Smooth muscle cell (in vitro differentiated cells): ENCODE measurements at regions not wholly inside any gene's neighbourhood (a gene's known extent, or its start where the extent isn't known, plus 50 kb on each side); places are given as distances from the start of the nearest gene placed in this dataset.

Experiments
- DNase-seq: peaks from one replicate; lab custom pipeline; 2025; ENCODE audit not compliant: unreplicated experiment; lab: John Stamatoyannopoulos, UW
- H2AFZ ChIP-seq: fragments of 200-600 bp; sonication (generic); 2 replicates; pipeline ENCODE4 v1.6.0; 2016; ENCODE audit warnings: antibody characterized with exemption, low read depth, mild to moderate bottlenecking
- H3F3A ChIP-seq: fragments of 200-600 bp; sonication (generic); 2 replicates; pipeline ENCODE4 v1.6.0; 2017; ENCODE audit warnings: antibody characterized with exemption, low read depth
- H3K27ac ChIP-seq: fragments of 200-600 bp; sonication (generic); 2 replicates; pipeline ENCODE4 v1.5.1; 2016; ENCODE audit warnings: low read depth, mild to moderate bottlenecking
- H3K27me3 ChIP-seq: fragments of 200-600 bp; sonication (generic); 2 replicates; pipeline ENCODE4 v1.6.1; 2016; ENCODE audit warnings: low read depth, mild to moderate bottlenecking
- H3K36me3 ChIP-seq: fragments of 200-600 bp; sonication (generic); 2 replicates; pipeline ENCODE4 v1.5.1; 2016; ENCODE audit warnings: low read depth
- H3K4me1 ChIP-seq: fragments of 200-600 bp; sonication (generic); 2 replicates; pipeline ENCODE4 v1.5.1; 2016; ENCODE audit warnings: low read depth
- H3K4me2 ChIP-seq: fragments of 200-600 bp; sonication (generic); 2 replicates; pipeline ENCODE4 v1.6.0; 2016; ENCODE audit warnings: mild to moderate bottlenecking
- H3K4me3 ChIP-seq: fragments of 200-600 bp; sonication (generic); 2 replicates; pipeline ENCODE4 v1.5.1; 2016; ENCODE audit warnings: mild to moderate bottlenecking
- H3K79me2 ChIP-seq: fragments of 200-600 bp; sonication (generic); 2 replicates; pipeline ENCODE4 v1.6.0; 2016; ENCODE audit warnings: low read depth, mild to moderate bottlenecking
- H3K9ac ChIP-seq: fragments of 200-600 bp; sonication (generic); 2 replicates; pipeline ENCODE4 v1.6.0; 2016; ENCODE audit warnings: low read depth
- H3K9me3 ChIP-seq: fragments of 200-600 bp; sonication (generic); replicated peaks from 2 replicates; pipeline ENCODE4 v1.5.1; 2016; ENCODE audit warnings: low read depth
- H4K20me1 ChIP-seq: fragments of 200-600 bp; sonication (generic); 2 replicates; pipeline ENCODE4 v1.6.0; 2016; ENCODE audit warnings: low read depth
- CTCF ChIP-seq: fragments of 200-600 bp; sonication (generic); IDR thresholded peaks from 2 replicates; pipeline ENCODE4 v1.5.1; 2017; ENCODE audit warnings: borderline replicate concordance, mild to moderate bottlenecking, antibody characterized with exemption; ENCODE audit not compliant: insufficient read depth, poor library complexity, severe bottlenecking
- WGBS: methylation state at CpG from one replicate; pipeline ENCODE4 v1.1.7; 2016; ENCODE audit warnings: low lambda C conversion rate; 5-methylcytosine and 5-hydroxymethylcytosine counted together

GRCh38 chr4:124953061-124953460, 240.5 kb upstream of the ANKRD50 start:
- Histone ChIP-seq H3K36me3 (no peaks in the 10 kb centered on the region), H3K9me3 (no peaks in the 10 kb centered on the region), H3K4me1 (no peaks in the 10 kb centered on the region), H2AFZ (no peak overlapping the region), H3K27me3 (no peaks in the 10 kb centered on the region), H3K9ac (no peak overlapping the region), H3K27ac (no peak overlapping the region), H4K20me1 (no peaks in the 10 kb centered on the region), H3K4me3 (no peak overlapping the region), H3K79me2 (no peaks in the 10 kb centered on the region), H3F3A (no peaks in the 10 kb centered on the region), H3K4me2 (peak overlapping the region; percentile 3)
- no peak for TF ChIP-seq CTCF
- no peak for DNase-seq

- no peak overlapping the region for H3K4me3 ChIP-seq
- H3K36me3 ChIP-seq: no peaks in the 10 kb centered on the region
- no peaks in the 10 kb centered on the region for H4K20me1 ChIP-seq
- no peaks in the 10 kb centered on the region for H3K27me3 ChIP-seq
- no peaks in the 10 kb centered on the region for H3K4me1 ChIP-seq
- DNase-seq: no peak
- H3K27ac ChIP-seq: no peak overlapping the region
- H3K9me3 ChIP-seq: no peaks in the 10 kb centered on the region
- H3F3A ChIP-seq: no peaks in the 10 kb centered on the region
- no peak overlapping the region for H3K9ac ChIP-seq
- no peak for TF ChIP-seq CTCF
- H2AFZ ChIP-seq: no peak overlapping the region
- H3K79me2 ChIP-seq: no peaks in the 10 kb centered on the region
- H3K4me2 ChIP-seq: peak overlapping the region; percentile 3
These were observed 240.1 kb upstream of the ANKRD50 start for GRCh38 chr4:124952601-124953000.

- H3K4me1 ChIP-seq: no peaks in the 10 kb centered on the region
- no peaks in the 10 kb centered on the region for H3K79me2 ChIP-seq
- H3K27ac ChIP-seq: no peak overlapping the region
- no peak overlapping the region for H3K4me2 ChIP-seq
- no peak for TF ChIP-seq CTCF
- H3K9ac ChIP-seq: no peak overlapping the region
- H3K36me3 ChIP-seq: no peaks in the 10 kb centered on the region
- no peaks in the 10 kb centered on the region for H4K20me1 ChIP-seq
- no peak for DNase-seq
- H3K9me3 ChIP-seq: no peaks in the 10 kb centered on the region
- no peaks in the 10 kb centered on the region for H3F3A ChIP-seq
- no peak overlapping the region for H2AFZ ChIP-seq
- no peaks in the 10 kb centered on the region for H3K27me3 ChIP-seq
- 96% methylated on average over 1 of the region's 1 CpG for WGBS
- no peak overlapping the region for H3K4me3 ChIP-seq
These were observed 236.6 kb upstream of the ANKRD50 start for GRCh38 chr4:124948976-124949597.

- DNase-seq: no peak
- no peaks in the 10 kb centered on the region for H3K79me2 ChIP-seq
- H2AFZ ChIP-seq: peak overlapping the region; percentile 58
- H3K4me3 ChIP-seq: no peak overlapping the region
- TF ChIP-seq CTCF: no peak
- H3K9me3 ChIP-seq: no peaks in the 10 kb centered on the region
- no peaks in the 10 kb centered on the region for H3K4me1 ChIP-seq
- no peaks in the 10 kb centered on the region for H3K36me3 ChIP-seq
- H3F3A ChIP-seq: no peaks in the 10 kb centered on the region
- H3K9ac ChIP-seq: no peak overlapping the region
- no peak overlapping the region for H3K27ac ChIP-seq
- 89% methylated on average over 3 of the region's 3 CpGs for WGBS
- H3K4me2 ChIP-seq: no peak overlapping the region
- no peaks in the 10 kb centered on the region for H4K20me1 ChIP-seq
- H3K27me3 ChIP-seq: no peaks in the 10 kb centered on the region
These were observed 235.2 kb upstream of the ANKRD50 start for GRCh38 chr4:124947622-124948265.
